ENCODE measurements at regions not wholly inside any gene's neighbourhood (a gene's known extent, or its start where the extent isn't known, plus 50 kb on each side); places are given as distances from the start of the nearest gene placed in this dataset.
"Not testable (repeated sequence)": the region's sequence is repeated elsewhere in the genome, so short reads cannot be mapped to it uniquely, and the experiment has no call there.

DNA sequence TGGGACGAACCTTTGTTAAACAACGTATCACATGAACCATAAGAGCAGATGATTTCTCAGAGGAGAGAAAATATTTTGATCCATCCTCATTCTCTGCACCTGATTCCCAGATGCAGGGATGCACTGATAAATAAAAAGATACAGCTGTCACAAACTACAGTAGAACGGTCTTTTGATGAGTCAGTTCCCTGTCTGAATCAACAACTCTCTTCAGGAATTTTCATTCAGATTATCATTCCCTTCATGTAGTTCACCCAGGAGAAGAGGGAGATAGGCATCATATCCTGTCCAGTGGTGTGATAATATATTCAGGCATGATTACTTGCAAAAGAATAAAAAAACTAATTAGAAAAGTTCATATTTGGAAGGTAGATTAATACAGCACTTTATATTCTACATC, 521.5 kb downstream of the PYDC2 start:
- TF ChIP-seq CTCF (IDR thresholded peaks at IDR 0.05; ENCODE audit: insufficient read depth, low read depth, low read length) = no peak
- no peak for DNase-seq (ENCODE audit: low read depth)

GRCh38 chr3:191985691-191986090, 524.7 kb downstream of the PYDC2 start:
- no peak for DNase-seq (ENCODE audit: low read depth)
- TF ChIP-seq CTCF (IDR thresholded peaks at IDR 0.05; ENCODE audit: insufficient read depth, low read depth, low read length) = no peak
- H3K4me3 ChIP-seq (ENCODE audit: low read depth, low read length) = no peak overlapping the region

More for the DNA sequence above, 521.5 kb downstream of the PYDC2 start:
- no peak overlapping the region for H3K4me3 ChIP-seq (ENCODE audit: low read depth, low read length)

- H3K4me3 ChIP-seq (ENCODE audit: low read depth, low read length) = no peak overlapping the region
- no peak for DNase-seq (ENCODE audit: low read depth)
- no peak for TF ChIP-seq CTCF (IDR thresholded peaks at IDR 0.05; ENCODE audit: insufficient read depth, low read depth, low read length)
Observed at GRCh38 chr3:191987831-191988350, 526.9 kb downstream of the PYDC2 start.

GRCh38 chr3:191993952-191994351, 533.0 kb downstream of the PYDC2 start:
- H3K4me3 ChIP-seq (ENCODE audit: low read depth, low read length); DNase-seq (ENCODE audit: low read depth): not testable (repeated sequence)

- no peak overlapping the region for H3K4me3 ChIP-seq (ENCODE audit: low read depth, low read length)
- TF ChIP-seq CTCF (IDR thresholded peaks at IDR 0.05; ENCODE audit: insufficient read depth, low read depth, low read length) = no peak
- DNase-seq (ENCODE audit: low read depth) = no peak
Observed at GRCh38 chr3:191997093-191997492, 536.1 kb downstream of the PYDC2 start.

GRCh38 chr3:191997579-191998268, 536.8 kb downstream of the PYDC2 start:
- no peak overlapping the region for H3K4me3 ChIP-seq (ENCODE audit: low read depth, low read length)
- no peak for TF ChIP-seq CTCF (IDR thresholded peaks at IDR 0.05; ENCODE audit: insufficient read depth, low read depth, low read length)
- no peak for DNase-seq (ENCODE audit: low read depth)

GRCh38 chr3:192001218-192001617, 540.3 kb downstream of the PYDC2 start:
- H3K4me3 ChIP-seq (ENCODE audit: low read depth, low read length) = no peak overlapping the region
- no peak for DNase-seq (ENCODE audit: low read depth)
- TF ChIP-seq CTCF (IDR thresholded peaks at IDR 0.05; ENCODE audit: insufficient read depth, low read depth, low read length) = no peak
